ENCODE measurements at regions not wholly inside any gene's neighbourhood (a gene's known extent, or its start where the extent isn't known, plus 50 kb on each side); places are given as distances from the start of the nearest gene placed in this dataset.

GRCh38 chr21:15275615-15276235 lies 210.9 kb upstream of the NRIP1 start (continued):
- no peak for TF ChIP-seq ARID4A (CRISPR knock-in tag; IDR thresholded peaks at IDR 0.05; ENCODE audit: borderline replicate concordance)
- TF ChIP-seq ZHX2 (IDR thresholded peaks at IDR 0.05; ENCODE audit: low read depth), result no peak
- TF ChIP-seq ZHX2 (CRISPR knock-in tag; IDR thresholded peaks at IDR 0.05; ENCODE audit: borderline replicate concordance), result no peak
